ENCODE measurements at regions not wholly inside any gene's neighbourhood (a gene's known extent, or its start where the extent isn't known, plus 50 kb on each side); places are given as distances from the start of the nearest gene placed in this dataset.

DNA sequence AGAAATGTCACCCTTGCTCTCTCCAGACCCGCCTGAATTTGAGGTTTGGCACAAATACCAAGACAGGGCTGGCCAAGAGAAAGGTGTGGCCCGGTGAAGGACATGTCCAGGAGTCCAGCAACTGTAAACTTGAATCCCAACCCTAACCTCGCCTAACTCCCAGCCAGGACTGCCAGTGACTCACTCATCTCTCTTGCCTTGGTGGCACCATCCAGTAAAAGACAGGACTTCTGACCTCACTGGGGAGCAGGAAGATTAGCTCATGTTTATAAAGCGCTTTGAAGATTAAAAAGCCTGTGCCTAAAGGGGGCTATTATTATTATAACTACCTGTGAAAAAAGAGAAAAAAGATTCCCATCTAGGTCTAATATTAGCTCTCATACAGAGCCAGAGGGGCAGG lies 335.3 kb downstream of the SOX9 start:
- Mint-ChIP-seq H3K36me3 (ENCODE audit: insufficient read depth, unreplicated experiment) (peaks cover 25% of the 10 kb centered on the region), H3K9me3 (ENCODE audit: unreplicated experiment) (no peaks in the 10 kb centered on the region), H3K4me3 (ENCODE audit: unreplicated experiment) (no peak overlapping the region), H3K4me1 (ENCODE audit: insufficient read depth, unreplicated experiment) (peaks cover 55% of the 10 kb centered on the region), H3K27ac (ENCODE audit: low read depth, unreplicated experiment) (peak overlapping the region; percentile 57), H3K27me3 (ENCODE audit: insufficient read depth, unreplicated experiment) (no peaks in the 10 kb centered on the region)
- intact Hi-C loops (cut with micrococcal nuclease) = no loop called here
- no peak for TF ChIP-seq CTCF (IDR thresholded peaks at IDR 0.05; ENCODE audit: unreplicated experiment)
- POLR2A ChIA-PET = interaction anchor here (0.5 to 1.4 kb wide), 7 partner anchors 10 to 135 kb away, joined by 3 to 9 read pairs (median 3); no protein-coding TSS in a partner anchor
- CTCF ChIA-PET = interaction anchor here (0.6 to 1.3 kb wide), 2 partner anchors 9 to 55 kb away, joined by 3 read pairs; no protein-coding TSS in a partner anchor
- peak; percentile 80 for DNase-seq (ENCODE audit: unreplicated experiment)
- BruUV-seq (replicated peaks) = no TSS peak

GRCh38 chr17:72457712-72458111 lies 336.9 kb downstream of the SOX9 start:
- no peak for TF ChIP-seq CTCF (IDR thresholded peaks at IDR 0.05; ENCODE audit: unreplicated experiment)
- BruUV-seq (replicated peaks) = no TSS peak
- no peaks in the 10 kb centered on the region for H3K27me3 Mint-ChIP-seq (ENCODE audit: insufficient read depth, unreplicated experiment)
- H3K4me1 Mint-ChIP-seq (ENCODE audit: insufficient read depth, unreplicated experiment) = peaks cover 61% of the 10 kb centered on the region
- H3K4me3 Mint-ChIP-seq (ENCODE audit: unreplicated experiment) = no peak overlapping the region
- CTCF ChIA-PET = interaction anchor here (0.7 to 1.0 kb wide), 2 partner anchors 29 to 1623 kb away, joined by 3 read pairs; no protein-coding TSS in a partner anchor
- peak; percentile 67 for DNase-seq (ENCODE audit: unreplicated experiment)
- H3K9me3 Mint-ChIP-seq (ENCODE audit: unreplicated experiment) = no peaks in the 10 kb centered on the region
- intact Hi-C loops (cut with micrococcal nuclease) = no loop called here
- H3K36me3 Mint-ChIP-seq (ENCODE audit: insufficient read depth, unreplicated experiment) = peaks cover 28% of the 10 kb centered on the region
- POLR2A ChIA-PET = no interaction called here
- H3K27ac Mint-ChIP-seq (ENCODE audit: low read depth, unreplicated experiment) = peak overlapping the region; percentile 55

GRCh38 chr17:72458301-72458700 lies 337.5 kb downstream of the SOX9 start:
- Mint-ChIP-seq H3K27ac (ENCODE audit: low read depth, unreplicated experiment) (no peak overlapping the region), H3K4me3 (ENCODE audit: unreplicated experiment) (no peak overlapping the region), H3K36me3 (ENCODE audit: insufficient read depth, unreplicated experiment) (peaks cover 31% of the 10 kb centered on the region), H3K27me3 (ENCODE audit: insufficient read depth, unreplicated experiment) (no peaks in the 10 kb centered on the region), H3K4me1 (ENCODE audit: insufficient read depth, unreplicated experiment) (peaks cover 57% of the 10 kb centered on the region), H3K9me3 (ENCODE audit: unreplicated experiment) (no peaks in the 10 kb centered on the region)
- CTCF ChIA-PET = no interaction called here
- POLR2A ChIA-PET = no interaction called here
- DNase-seq (ENCODE audit: unreplicated experiment) = no peak
- intact Hi-C loops (cut with micrococcal nuclease) = no loop called here
- TF ChIP-seq CTCF (IDR thresholded peaks at IDR 0.05; ENCODE audit: unreplicated experiment) = no peak
- no TSS peak for BruUV-seq (replicated peaks)

DNA sequence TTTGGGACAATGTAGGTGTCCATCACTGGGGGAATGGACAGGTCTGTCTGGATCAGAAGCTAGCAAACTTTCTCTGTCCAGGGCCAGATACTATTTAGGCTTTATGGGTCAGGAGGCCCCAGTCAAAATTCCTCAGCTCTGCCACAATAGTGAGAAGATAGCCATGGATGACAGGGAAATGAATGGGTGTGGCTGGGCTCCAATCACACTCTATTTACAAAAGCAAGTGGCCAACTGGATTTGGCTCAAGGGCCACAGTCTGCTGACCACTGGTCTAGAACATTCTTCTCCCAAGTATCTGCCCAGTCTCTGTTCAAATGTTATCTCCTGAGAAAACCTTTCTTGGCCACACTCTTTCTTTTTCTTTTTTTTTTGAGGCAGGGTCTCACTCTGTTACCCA lies 339.9 kb downstream of the SOX9 start:
- intact Hi-C loops (cut with micrococcal nuclease) = no loop called here

More for the DNA sequence above, 339.9 kb downstream of the SOX9 start:
- no peak for TF ChIP-seq CTCF (IDR thresholded peaks at IDR 0.05; ENCODE audit: unreplicated experiment)
- H3K27ac Mint-ChIP-seq (ENCODE audit: low read depth, unreplicated experiment) = peak overlapping the region; percentile 27
- H3K27me3 Mint-ChIP-seq (ENCODE audit: insufficient read depth, unreplicated experiment) = no peaks in the 10 kb centered on the region
- no peak overlapping the region for H3K4me3 Mint-ChIP-seq (ENCODE audit: unreplicated experiment)
- no peaks in the 10 kb centered on the region for H3K9me3 Mint-ChIP-seq (ENCODE audit: unreplicated experiment)
- peaks cover 65% of the 10 kb centered on the region for H3K4me1 Mint-ChIP-seq (ENCODE audit: insufficient read depth, unreplicated experiment)
- H3K36me3 Mint-ChIP-seq (ENCODE audit: insufficient read depth, unreplicated experiment) = peaks cover 31% of the 10 kb centered on the region
- CTCF ChIA-PET = no interaction called here
- POLR2A ChIA-PET = no interaction called here
- BruUV-seq (replicated peaks) = no TSS peak
- DNase-seq (ENCODE audit: unreplicated experiment) = peak; percentile 14
